ENCODE measurements at regions not wholly inside any gene's neighbourhood (a gene's known extent, or its start where the extent isn't known, plus 50 kb on each side); places are given as distances from the start of the nearest gene placed in this dataset.

DNA sequence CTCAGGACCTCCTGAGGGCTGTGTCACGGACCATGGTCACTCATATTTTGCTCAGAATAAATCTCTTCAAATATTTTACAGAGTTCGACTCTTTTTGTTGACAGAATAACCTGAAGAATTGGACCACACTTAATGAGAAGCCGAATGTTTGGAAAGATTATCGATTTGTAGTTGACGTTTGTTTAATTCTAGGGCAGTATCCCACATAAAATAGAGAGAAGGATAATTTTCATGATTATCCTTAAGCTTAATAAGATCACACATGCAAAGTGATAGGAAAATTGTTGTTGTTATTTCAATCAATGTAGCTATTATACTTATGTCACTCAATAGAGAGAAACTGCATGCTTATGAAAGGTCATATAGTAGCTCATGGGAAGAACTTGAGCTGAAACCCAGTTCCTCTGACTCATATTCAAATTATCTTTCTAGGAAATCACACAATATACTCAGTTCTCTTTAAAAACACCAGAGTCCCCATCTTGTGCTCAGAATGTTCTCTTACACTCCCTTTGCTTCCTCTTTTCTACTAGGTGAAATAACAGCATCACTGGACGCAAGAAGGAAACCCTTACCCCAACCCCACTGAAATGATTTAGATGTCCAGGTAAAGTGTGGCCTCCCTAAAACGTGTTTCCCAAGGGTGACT is 982.1 kb downstream of the TSN start:
- Histone ChIP-seq H3K27ac (no peak overlapping the region), H3K4me3 (no peak overlapping the region), H3K4me1 (ENCODE audit: control insufficient read depth in 1 of 2, low read depth in 2 of 2) (no peaks in the 10 kb centered on the region), H3K36me3 (no peaks in the 10 kb centered on the region), H3K27me3 (replicated peaks; ENCODE audit: insufficient read depth) (no peaks in the 10 kb centered on the region), H3K9me3 (no peaks in the 10 kb centered on the region)
- DNase-seq (ENCODE audit: low spot score) (no peak), ATAC-seq (ENCODE audit: insufficient number of reproducible peaks, low FRiP score, low read depth) (no peak)
- TF ChIP-seq CTCF (IDR thresholded peaks at IDR 0.05) = no peak

DNA sequence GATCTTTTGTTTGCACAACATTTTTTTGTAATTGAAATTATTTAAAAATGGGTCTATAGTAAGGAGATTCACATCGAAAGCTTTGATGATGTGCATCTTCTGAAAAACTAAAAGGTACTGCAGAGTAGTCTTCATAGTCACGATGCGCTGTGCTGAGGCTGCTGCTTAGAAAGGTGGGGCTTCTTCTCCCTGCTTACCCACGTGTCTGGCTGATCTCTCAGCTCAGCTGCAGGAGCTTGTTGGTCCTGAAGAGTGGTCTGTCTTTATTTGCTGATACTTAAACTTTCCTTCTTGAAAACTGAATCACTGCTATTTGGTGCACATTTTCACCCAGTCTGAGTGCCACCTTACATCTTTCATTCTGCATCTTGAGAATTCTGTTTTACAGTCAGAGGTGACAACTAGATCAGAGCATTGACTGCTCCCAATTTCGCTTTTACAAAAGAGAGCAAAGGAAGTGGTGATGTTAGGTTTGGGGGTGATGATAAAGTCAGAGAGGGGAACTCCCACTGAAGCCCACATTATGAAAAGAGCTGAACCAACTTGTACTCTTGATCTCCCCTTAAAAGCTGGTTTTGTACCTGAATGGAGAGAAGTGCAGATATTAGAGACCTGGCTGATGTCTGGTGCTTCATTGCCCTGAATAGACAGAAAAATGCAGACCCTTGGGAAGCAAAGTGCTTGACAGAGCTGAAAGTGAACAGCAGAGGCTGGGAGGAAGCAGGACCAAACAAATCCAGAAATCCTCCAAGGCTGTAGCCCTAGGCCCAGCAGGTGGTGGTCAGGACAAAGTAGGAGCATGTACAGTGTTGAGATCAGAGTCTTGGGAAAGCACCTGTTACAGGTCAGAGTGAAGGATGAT is 984.5 kb downstream of the TSN start:
- Histone ChIP-seq H3K27me3 (replicated peaks; ENCODE audit: insufficient read depth) (no peaks in the 10 kb centered on the region), H3K27ac (no peak overlapping the region), H3K4me3 (no peak overlapping the region), H3K9me3 (no peaks in the 10 kb centered on the region), H3K4me1 (ENCODE audit: control insufficient read depth in 1 of 2, low read depth in 2 of 2) (no peaks in the 10 kb centered on the region), H3K36me3 (no peaks in the 10 kb centered on the region)
- ATAC-seq (ENCODE audit: insufficient number of reproducible peaks, low FRiP score, low read depth) = no peak
- DNase-seq (ENCODE audit: low spot score) = no peak
- TF ChIP-seq CTCF (IDR thresholded peaks at IDR 0.05) = no peak

GRCh38 chr2:122740594-122740948 is 985.1 kb downstream of the TSN start:
- ATAC-seq (ENCODE audit: insufficient number of reproducible peaks, low FRiP score, low read depth) = no peak
- Histone ChIP-seq H3K4me3 (no peak overlapping the region), H3K27ac (no peak overlapping the region), H3K9me3 (no peaks in the 10 kb centered on the region), H3K27me3 (replicated peaks; ENCODE audit: insufficient read depth) (no peaks in the 10 kb centered on the region), H3K36me3 (no peaks in the 10 kb centered on the region), H3K4me1 (ENCODE audit: control insufficient read depth in 1 of 2, low read depth in 2 of 2) (no peaks in the 10 kb centered on the region)
- no peak for TF ChIP-seq CTCF (IDR thresholded peaks at IDR 0.05)
- DNase-seq (ENCODE audit: low spot score) = no peak

GRCh38 chr2:122741403-122741802 is 986.0 kb downstream of the TSN start:
- TF ChIP-seq CTCF (IDR thresholded peaks at IDR 0.05) = no peak
- Histone ChIP-seq H3K27me3 (replicated peaks; ENCODE audit: insufficient read depth) (no peaks in the 10 kb centered on the region), H3K27ac (no peak overlapping the region), H3K4me3 (no peak overlapping the region), H3K9me3 (no peaks in the 10 kb centered on the region), H3K36me3 (no peaks in the 10 kb centered on the region), H3K4me1 (ENCODE audit: control insufficient read depth in 1 of 2, low read depth in 2 of 2) (no peaks in the 10 kb centered on the region)
- DNase-seq (ENCODE audit: low spot score) = no peak
- no peak for ATAC-seq (ENCODE audit: insufficient number of reproducible peaks, low FRiP score, low read depth)

DNA sequence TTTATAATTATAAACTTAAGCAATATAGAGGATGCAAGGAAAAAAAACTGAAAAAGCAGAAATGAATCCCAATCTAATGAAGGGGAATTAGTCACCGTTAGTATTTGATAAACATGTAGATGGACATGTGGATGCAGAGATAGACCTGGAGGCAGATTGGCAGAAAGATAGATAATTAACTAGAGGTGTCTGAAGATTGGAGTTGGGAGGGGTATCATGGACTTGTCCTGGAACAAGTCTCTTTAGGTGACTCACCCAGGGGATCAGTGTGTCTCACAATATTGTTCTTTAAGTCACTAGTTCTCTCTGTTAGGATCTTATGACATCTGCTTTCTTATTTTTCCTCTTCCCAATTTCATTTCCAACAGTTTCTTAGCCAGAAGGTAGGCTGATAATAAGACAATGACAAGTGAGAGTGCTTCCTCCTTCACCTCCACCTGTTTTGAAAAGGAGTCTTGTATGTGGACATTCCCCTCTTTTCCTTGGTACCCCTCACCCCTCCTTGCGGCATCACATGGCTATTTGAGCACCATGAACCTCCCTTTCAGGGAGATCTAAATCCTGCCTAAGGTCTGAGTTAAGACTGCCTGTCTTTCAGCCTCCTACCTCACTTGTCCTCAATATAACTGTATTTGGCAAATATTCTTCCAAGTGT is 987.7 kb downstream of the TSN start:
- no peak overlapping the region for H3K4me3 ChIP-seq
- H3K27ac ChIP-seq = no peak overlapping the region
- ATAC-seq (ENCODE audit: insufficient number of reproducible peaks, low FRiP score, low read depth) = no peak
- H3K4me1 ChIP-seq (ENCODE audit: control insufficient read depth in 1 of 2, low read depth in 2 of 2) = no peaks in the 10 kb centered on the region
- H3K36me3 ChIP-seq = no peaks in the 10 kb centered on the region
- H3K9me3 ChIP-seq = no peaks in the 10 kb centered on the region
- DNase-seq (ENCODE audit: low spot score) = no peak
- no peaks in the 10 kb centered on the region for H3K27me3 ChIP-seq (replicated peaks; ENCODE audit: insufficient read depth)
- TF ChIP-seq CTCF (IDR thresholded peaks at IDR 0.05) = no peak
